Nucleus accumbens (tissue), 56 donors: ENCODE measurements at regions not wholly inside any gene's neighbourhood (a gene's known extent, or its start where the extent isn't known, plus 50 kb on each side); places are given as distances from the start of the nearest gene placed in this dataset.
A peak's percentile ranks its signal among the peaks of the same experiment; 100 is the strongest.

Experiments
- DNase-seq, 56 donors: peaks; one replicate each; lab custom pipeline; 2025; lab: John Stamatoyannopoulos, UW

DNA sequence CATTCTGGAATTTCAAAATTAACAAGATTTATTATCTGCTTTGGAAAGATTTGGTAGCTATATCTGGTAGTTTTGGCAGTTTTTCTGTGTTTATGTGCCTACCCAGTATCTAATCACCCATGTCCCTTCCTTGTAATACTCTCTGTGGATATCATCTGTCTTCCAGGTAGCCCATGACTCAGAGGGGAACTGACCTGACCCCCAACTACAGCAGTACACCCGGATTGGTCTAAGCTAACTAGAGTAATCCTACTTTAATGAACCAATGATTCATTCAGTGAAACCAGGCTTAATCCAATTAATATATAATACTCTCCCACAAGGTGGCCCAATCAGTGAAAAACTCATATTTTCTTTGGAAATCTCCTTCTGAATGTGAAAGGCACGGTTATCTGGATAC is 295.3 kb upstream of the SULF2 start:
- DNase-seq: no peak

DNA sequence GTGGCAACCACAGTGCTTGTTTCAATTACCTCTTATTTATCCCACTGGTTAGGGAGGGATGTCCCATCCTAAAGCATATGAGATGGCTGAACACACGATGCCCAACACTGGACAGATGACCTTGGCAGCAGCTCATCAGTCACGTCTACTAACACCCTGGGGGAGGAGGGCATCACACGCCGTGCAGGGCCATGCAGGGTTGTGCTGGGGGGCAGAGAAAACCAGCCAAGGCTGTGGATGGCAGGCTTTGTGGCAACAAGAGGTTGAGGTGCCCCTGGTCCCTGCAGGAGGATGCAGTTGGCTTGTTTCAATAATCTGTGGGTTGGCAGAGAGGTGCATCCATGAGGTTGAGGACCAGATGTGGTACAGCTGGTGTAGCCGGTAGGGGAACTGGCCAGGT is 293.7 kb upstream of the SULF2 start:
- DNase-seq: no peak

- no peak for DNase-seq
These were observed 291.5 kb upstream of the SULF2 start for GRCh38 chr20:48076747-48077146.

- no peak for DNase-seq
These were observed 291.0 kb upstream of the SULF2 start for GRCh38 chr20:48076247-48076646.

DNA sequence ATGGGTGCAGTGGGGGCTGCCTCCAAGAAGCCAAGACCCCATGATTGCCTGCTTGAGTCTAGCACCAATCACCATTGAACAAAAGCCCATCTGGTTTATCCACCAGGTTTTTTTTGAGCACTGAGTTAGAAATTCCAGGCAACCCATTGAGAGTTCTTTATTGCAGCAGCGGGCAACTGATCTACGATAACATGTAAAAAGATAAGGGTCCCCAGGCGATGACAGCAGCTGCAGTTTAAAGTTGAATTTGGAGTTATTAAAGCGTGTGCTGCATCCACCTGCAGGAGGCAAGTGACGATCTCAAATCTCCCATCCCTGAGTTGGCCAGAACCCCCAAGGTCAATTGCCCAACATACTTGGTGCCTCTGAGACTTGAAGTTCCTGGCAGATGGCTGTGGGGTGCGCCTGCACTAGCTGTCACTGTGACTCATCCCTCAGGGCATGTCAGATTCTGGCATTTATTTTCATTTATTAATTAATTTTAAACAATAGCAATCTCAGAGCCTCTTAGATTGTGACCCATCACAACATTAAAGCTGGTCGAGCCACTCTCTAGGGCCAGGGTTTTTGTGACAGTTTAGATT is 290.4 kb upstream of the SULF2 start:
- DNase-seq: no peak

DNA sequence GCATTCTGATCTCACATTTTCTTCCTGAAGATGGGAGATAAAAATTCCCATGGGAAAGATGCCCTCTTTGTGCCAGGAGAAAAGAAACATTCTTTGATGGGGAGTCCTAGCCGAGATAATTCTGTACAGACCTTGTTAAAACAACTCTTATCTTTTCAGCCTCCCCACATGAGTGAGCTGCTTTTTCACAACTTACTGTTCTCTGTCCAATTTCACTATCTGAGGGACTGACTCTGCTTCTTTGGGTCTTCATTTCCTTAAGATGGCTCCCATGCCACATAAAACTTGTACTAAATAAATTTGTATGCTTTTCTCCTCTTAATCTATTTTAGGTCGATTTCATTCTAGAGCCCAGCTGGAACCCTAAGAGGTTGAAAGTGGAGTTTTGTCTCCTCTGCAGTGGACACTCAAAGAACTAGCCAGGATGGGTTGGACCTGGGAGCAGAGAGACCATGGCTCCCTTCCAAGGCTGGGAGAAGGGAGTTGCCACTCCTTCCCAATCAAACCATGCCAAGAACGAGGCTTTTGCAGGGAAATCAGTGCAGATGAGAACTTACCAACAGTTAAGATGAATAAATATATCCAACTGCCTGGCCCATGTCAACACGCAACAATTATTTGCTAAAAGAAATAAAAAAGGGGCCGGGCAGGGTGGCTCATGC is 285.8 kb upstream of the SULF2 start:
- no peak for DNase-seq

GRCh38 chr20:48069596-48069995 is 284.3 kb upstream of the SULF2 start:
- no peak for DNase-seq

- DNase-seq: no peak
These were observed 281.6 kb upstream of the SULF2 start for GRCh38 chr20:48066851-48067250.

DNA sequence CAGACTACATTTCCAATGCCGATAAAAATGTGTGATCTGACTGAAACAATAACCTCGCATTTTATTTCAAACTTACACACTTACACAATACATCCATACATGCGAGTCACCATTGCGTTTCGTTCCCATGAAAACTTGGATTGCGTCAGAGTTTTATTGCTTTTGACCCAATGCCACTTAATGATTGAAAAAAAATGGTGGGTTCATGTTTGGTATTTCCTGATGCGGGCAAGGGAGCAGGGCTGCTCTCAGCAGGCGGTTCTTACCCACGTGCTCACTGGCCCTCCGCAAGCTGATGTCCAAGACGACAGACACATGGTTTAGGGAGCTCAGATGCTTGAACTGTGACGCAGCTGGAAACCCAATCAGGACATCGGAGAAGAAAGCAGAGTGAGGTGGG is 281.0 kb upstream of the SULF2 start:
- DNase-seq: no peak

DNA sequence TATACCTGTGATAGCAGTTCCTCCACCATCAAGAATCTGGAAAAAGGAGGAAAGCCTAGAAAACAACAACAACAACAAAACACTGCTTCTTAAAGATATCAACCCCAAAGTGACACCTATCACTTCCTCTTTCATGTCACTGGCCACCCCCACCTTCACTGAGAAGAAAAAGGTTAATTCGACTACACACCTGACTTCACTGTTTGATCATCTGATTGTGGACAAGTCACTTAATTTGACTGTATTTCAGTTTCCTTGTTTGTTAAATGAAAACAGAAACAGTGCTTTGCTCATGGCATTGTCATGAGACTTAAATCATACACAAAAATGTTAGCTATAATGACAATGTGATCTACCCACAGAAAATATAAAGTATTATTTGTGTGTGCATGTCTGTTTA is 280.6 kb upstream of the SULF2 start:
- DNase-seq: no peak

- no peak for DNase-seq
These were observed 279.6 kb upstream of the SULF2 start for GRCh38 chr20:48064929-48065328.

- no peak for DNase-seq
These were observed 275.8 kb upstream of the SULF2 start for GRCh38 chr20:48060841-48061720.

GRCh38 chr20:48058611-48059559 is 273.6 kb upstream of the SULF2 start:
- no peak for DNase-seq

GRCh38 chr20:48057739-48058138 is 272.5 kb upstream of the SULF2 start:
- no peak for DNase-seq

- no peak for DNase-seq
These were observed 272.0 kb upstream of the SULF2 start for GRCh38 chr20:48057251-48057650.

- DNase-seq: no peak
These were observed 270.9 kb upstream of the SULF2 start for GRCh38 chr20:48056218-48056617.

- no peak for DNase-seq
These were observed 268.8 kb upstream of the SULF2 start for GRCh38 chr20:48054051-48054450.

DNA sequence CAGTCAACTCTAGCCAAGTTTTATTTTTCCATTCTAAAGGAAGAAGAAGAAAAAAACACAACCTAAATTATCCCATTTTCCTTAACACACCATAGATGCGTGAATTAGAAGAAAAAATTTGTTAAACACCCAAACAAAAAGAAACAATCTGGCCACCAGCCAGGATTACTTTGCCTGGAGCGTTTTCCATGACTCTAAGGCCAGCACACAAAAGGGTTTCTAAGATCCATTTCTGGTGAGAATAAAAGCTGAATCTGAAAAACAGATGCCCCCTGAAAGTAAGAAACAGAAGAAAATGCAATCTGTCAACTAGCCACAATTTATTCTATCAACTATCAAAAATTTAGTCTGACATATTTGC is 267.2 kb upstream of the SULF2 start:
- DNase-seq: peak in 2 of 56 donors; percentile 7 to 27

- peak in 1 of 56 donors; percentile 2 for DNase-seq
These were observed 266.7 kb upstream of the SULF2 start for GRCh38 chr20:48051794-48052474.

GRCh38 chr20:48049641-48050040 is 264.4 kb upstream of the SULF2 start:
- DNase-seq: no peak
